Right ventricle myocardium superior (tissue), 1 donor: ENCODE measurements at regions not wholly inside any gene's neighbourhood (a gene's known extent, or its start where the extent isn't known, plus 50 kb on each side); places are given as distances from the start of the nearest gene placed in this dataset.

Source experiments
- ATAC-seq: fragments of 200-7000 bp; cut with Tn5 transposase; one replicate; pipeline ENCODE4 v1.9.1; 2020; ENCODE audit warnings: mild to moderate bottlenecking; ENCODE audit not compliant: poor library complexity
- DNase-seq: peaks from one replicate; pipeline ENCODE4 v3.0.0-alpha.2; 2020
- intact Hi-C: fragments of 100-400 bp; cut with DNase I; formaldehyde crosslinking; loops from one replicate; pipeline ENCODE4 v1.11.2; 2022
- donor health status: DM: no; HTN: yes; CAD: no; lungs with severe emphysema.

GRCh38 chr12:24759155-24759554 lies 189.7 kb downstream of the BCAT1 start:
- intact Hi-C loops, result no loop called here
- ATAC-seq (no peak), DNase-seq (no peak)

GRCh38 chr12:24756479-24757024 lies 192.3 kb downstream of the BCAT1 start:
- no peak for DNase-seq
- no peak for ATAC-seq
- intact Hi-C loops, result no loop called here

GRCh38 chr12:24754690-24755638 lies 193.9 kb downstream of the BCAT1 start:
- intact Hi-C loops, result no loop called here
- ATAC-seq (no peak), DNase-seq (no peak)

GRCh38 chr12:24752763-24753462 lies 196.0 kb downstream of the BCAT1 start:
- DNase-seq (no peak), ATAC-seq (no peak)
- intact Hi-C loops, result no loop called here

- ATAC-seq (no peak), DNase-seq (no peak)
- intact Hi-C loops, result no loop called here
These were observed 197.7 kb downstream of the BCAT1 start for GRCh38 chr12:24751181-24751580.

GRCh38 chr12:24750263-24750662 lies 198.6 kb downstream of the BCAT1 start:
- DNase-seq (no peak), ATAC-seq (no peak)
- intact Hi-C loops, result no loop called here

GRCh38 chr12:24749171-24749570 lies 199.7 kb downstream of the BCAT1 start:
- DNase-seq, result no peak
- intact Hi-C loops, result no loop called here
- no peak for ATAC-seq

- ATAC-seq, result no peak
- intact Hi-C loops, result no loop called here
- DNase-seq, result no peak
These were observed 200.6 kb downstream of the BCAT1 start for GRCh38 chr12:24748326-24748725.

- intact Hi-C loops, result no loop called here
These were observed 202.0 kb downstream of the BCAT1 start for GRCh38 chr12:24746864-24747263.

GRCh38 chr12:24746006-24746671 lies 202.8 kb downstream of the BCAT1 start:
- ATAC-seq (no peak), DNase-seq (no peak)
- intact Hi-C loops, result no loop called here

More at GRCh38 chr12:24746864-24747263, 202.0 kb downstream of the BCAT1 start:
- DNase-seq (no peak), ATAC-seq (no peak)

- intact Hi-C loops, result no loop called here
- DNase-seq (no peak), ATAC-seq (no peak)
These were observed 204.7 kb downstream of the BCAT1 start for GRCh38 chr12:24743941-24744793.

- DNase-seq, result peak; percentile 48
- peak; percentile 57 for ATAC-seq
- intact Hi-C loops, result no loop called here
These were observed 206.5 kb downstream of the BCAT1 start for GRCh38 chr12:24742378-24742777.

- intact Hi-C loops, result no loop called here
- no peak for DNase-seq
- ATAC-seq, result no peak
These were observed 207.7 kb downstream of the BCAT1 start for GRCh38 chr12:24741216-24741615.

- DNase-seq (no peak), ATAC-seq (no peak)
- intact Hi-C loops, result no loop called here
These were observed 209.7 kb downstream of the BCAT1 start for GRCh38 chr12:24739106-24739779.

GRCh38 chr12:24738441-24738840 lies 210.5 kb downstream of the BCAT1 start:
- intact Hi-C loops, result no loop called here
- DNase-seq (no peak), ATAC-seq (no peak)

GRCh38 chr12:24731596-24731995 lies 217.3 kb downstream of the BCAT1 start:
- no peak for DNase-seq
- ATAC-seq, result no peak
- intact Hi-C loops, result no loop called here

- ATAC-seq (no peak), DNase-seq (no peak)
- intact Hi-C loops, result no loop called here
These were observed 218.4 kb downstream of the BCAT1 start for GRCh38 chr12:24730489-24730896.

GRCh38 chr12:24728826-24729225 lies 220.1 kb downstream of the BCAT1 start:
- intact Hi-C loops, result no loop called here
- DNase-seq, result no peak
- ATAC-seq, result no peak
